Tibial artery (tissue), 4 donors: ENCODE measurements at regions not wholly inside any gene's neighbourhood (a gene's known extent, or its start where the extent isn't known, plus 50 kb on each side); places are given as distances from the start of the nearest gene placed in this dataset.

ENCODE experiments used
- DNase-seq, 2 donors: peaks; one replicate each; pipeline ENCODE4 v3.0.0-alpha.2; 2019
- H3K27ac ChIP-seq, 2 donors: fragments of 200-600 bp; sonication (generic) in 1 of 2; 1 replicate in 1 of 2; 2 replicates in 1 of 2; pipeline ENCODE4 v1.5.1; 2018 to 2019; ENCODE audit warnings: mild to moderate bottlenecking in 1 of 2
- H3K27me3 ChIP-seq, 2 donors: fragments of 200-600 bp; sonication (generic) in 1 of 2; one replicate each; pipeline versions ENCODE4 v1.5.1 to v1.6.0; 2016 to 2019
- H3K36me3 ChIP-seq, 3 donors: fragments of 200-600 bp; sonication (generic) in 2 of 3; one replicate each; pipeline ENCODE4 v1.5.1; 2016 to 2019; ENCODE audit warnings: mild to moderate bottlenecking in 2 of 3
- H3K4me1 ChIP-seq, 4 donors: fragments of 200-600 bp; sonication (generic) in 2 of 4; 1 replicate in 3 of 4; 2 replicates in 1 of 4; pipeline ENCODE4 v1.5.1; 2016 to 2019
- H3K4me3 ChIP-seq, 2 donors: fragments of 200-600 bp; sonication (generic) in 1 of 2; 1 replicate in 1 of 2; 2 replicates in 1 of 2; pipeline ENCODE4 v1.5.1; 2018 to 2019; ENCODE audit warnings: mild to moderate bottlenecking in 2 of 2
- H3K9me3 ChIP-seq, 3 donors: fragments of 200-600 bp; sonication (generic) in 1 of 3; one replicate each; pipeline ENCODE4 v1.5.1; 2016 to 2019
- intact Hi-C: fragments of 100-400 bp; cut with DNase I; formaldehyde crosslinking; loops from one replicate; pipeline ENCODE4 v1.15.0; 2023; ENCODE audit warnings: low total_unique reads
- TF ChIP-seq, protein P1 (sequence below), 2 experiments: fragments of 200-600 bp in 1 of 2; fragments of 450-650 bp in 1 of 2; IDR thresholded peaks; one replicate each; pipeline ENCODE4 v1.5.1; 2017 to 2019; ENCODE audit warnings: antibody characterized with exemption in 2 of 2, mild to moderate bottlenecking in 1 of 2, moderate library complexity in 1 of 2

DNA sequence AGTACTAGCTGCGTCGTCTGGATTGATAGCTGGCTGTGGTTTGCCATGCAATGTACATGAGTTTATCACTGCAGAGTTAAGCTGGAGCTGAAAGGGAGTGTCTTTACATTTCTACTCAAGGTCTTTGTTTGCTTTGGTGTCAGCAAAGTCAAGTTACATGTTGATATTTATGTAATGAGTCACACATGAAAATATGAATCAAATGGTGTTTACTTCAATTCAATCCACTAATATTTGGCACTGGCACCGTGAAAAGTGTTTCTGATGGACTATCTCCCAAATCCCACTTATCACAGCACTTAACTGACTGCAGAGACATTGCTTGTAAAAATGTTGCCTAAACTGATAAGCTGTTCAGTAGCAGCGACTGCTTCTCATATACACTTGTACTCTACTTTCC lies 395.9 kb downstream of the TFEC start:
- intact Hi-C loops: no loop called here
- H3K36me3 ChIP-seq: no peaks in the 10 kb centered on the region
- H3K9me3 ChIP-seq: no peaks in the 10 kb centered on the region
- no peak for DNase-seq
- TF ChIP-seq, protein P1, sequence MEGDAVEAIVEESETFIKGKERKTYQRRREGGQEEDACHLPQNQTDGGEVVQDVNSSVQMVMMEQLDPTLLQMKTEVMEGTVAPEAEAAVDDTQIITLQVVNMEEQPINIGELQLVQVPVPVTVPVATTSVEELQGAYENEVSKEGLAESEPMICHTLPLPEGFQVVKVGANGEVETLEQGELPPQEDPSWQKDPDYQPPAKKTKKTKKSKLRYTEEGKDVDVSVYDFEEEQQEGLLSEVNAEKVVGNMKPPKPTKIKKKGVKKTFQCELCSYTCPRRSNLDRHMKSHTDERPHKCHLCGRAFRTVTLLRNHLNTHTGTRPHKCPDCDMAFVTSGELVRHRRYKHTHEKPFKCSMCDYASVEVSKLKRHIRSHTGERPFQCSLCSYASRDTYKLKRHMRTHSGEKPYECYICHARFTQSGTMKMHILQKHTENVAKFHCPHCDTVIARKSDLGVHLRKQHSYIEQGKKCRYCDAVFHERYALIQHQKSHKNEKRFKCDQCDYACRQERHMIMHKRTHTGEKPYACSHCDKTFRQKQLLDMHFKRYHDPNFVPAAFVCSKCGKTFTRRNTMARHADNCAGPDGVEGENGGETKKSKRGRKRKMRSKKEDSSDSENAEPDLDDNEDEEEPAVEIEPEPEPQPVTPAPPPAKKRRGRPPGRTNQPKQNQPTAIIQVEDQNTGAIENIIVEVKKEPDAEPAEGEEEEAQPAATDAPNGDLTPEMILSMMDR (IDR thresholded peaks at IDR 0.05): no peak
- no peak overlapping the region for H3K27ac ChIP-seq
- H3K4me1 ChIP-seq: peaks cover 0 to 4% (median 0%) of the 10 kb centered on the region in 4 donors
- no peaks in the 10 kb centered on the region for H3K27me3 ChIP-seq
- no peak overlapping the region for H3K4me3 ChIP-seq

DNA sequence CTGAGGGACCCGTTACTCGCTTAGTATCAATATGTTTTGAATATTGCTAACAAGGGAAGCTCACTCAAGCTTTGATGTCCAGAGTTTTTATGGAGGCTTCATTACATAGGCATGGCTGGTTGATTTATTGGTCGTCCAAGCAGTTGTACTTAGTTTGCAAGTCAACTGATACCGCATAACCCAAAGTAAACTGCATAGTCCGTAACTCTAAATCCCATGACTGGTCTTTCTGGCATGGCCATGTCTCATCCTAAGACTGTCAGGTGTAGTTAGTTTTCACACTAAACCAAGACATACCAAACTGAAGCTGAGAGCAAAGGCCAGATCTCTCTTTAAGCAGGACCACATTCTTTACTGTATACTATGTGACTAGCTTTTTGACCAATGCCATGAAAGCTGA lies 397.9 kb downstream of the TFEC start:
- Histone ChIP-seq H3K27ac (no peak overlapping the region), H3K36me3 (no peaks in the 10 kb centered on the region), H3K9me3 (no peaks in the 10 kb centered on the region), H3K27me3 (no peaks in the 10 kb centered on the region), H3K4me1 (peaks cover 0 to 4% (median 0%) of the 10 kb centered on the region in 4 donors), H3K4me3 (no peak overlapping the region)
- intact Hi-C loops: no loop called here
- TF ChIP-seq, protein P1 (IDR thresholded peaks at IDR 0.05): no peak
- DNase-seq: no peak

DNA sequence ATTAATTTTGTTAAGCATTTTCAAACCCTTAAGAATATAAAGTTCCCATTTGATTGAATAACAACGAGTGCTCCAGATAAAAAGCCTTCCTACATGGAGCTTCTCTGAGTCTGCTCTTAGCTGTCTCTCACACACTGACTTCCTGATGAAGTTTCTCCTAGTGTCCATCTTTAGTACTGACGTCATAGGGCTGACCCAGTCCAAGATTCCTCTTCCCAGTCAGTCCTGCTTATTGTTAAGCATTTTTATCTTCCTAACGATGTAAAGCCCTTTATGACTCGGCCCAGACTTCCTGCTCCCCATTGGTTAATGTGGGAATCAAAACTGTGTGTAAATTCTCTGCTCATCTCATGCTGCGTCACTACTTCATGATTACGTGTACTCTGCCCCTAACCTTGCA lies 398.8 kb downstream of the TFEC start:
- no peaks in the 10 kb centered on the region for H3K36me3 ChIP-seq
- no peaks in the 10 kb centered on the region for H3K9me3 ChIP-seq
- DNase-seq: no peak
- intact Hi-C loops: no loop called here
- H3K4me3 ChIP-seq: no peak overlapping the region
- no peaks in the 10 kb centered on the region for H3K27me3 ChIP-seq
- H3K4me1 ChIP-seq: peaks cover 0 to 4% (median 0%) of the 10 kb centered on the region in 4 donors
- TF ChIP-seq, protein P1 (IDR thresholded peaks at IDR 0.05): no peak
- H3K27ac ChIP-seq: no peak overlapping the region

DNA sequence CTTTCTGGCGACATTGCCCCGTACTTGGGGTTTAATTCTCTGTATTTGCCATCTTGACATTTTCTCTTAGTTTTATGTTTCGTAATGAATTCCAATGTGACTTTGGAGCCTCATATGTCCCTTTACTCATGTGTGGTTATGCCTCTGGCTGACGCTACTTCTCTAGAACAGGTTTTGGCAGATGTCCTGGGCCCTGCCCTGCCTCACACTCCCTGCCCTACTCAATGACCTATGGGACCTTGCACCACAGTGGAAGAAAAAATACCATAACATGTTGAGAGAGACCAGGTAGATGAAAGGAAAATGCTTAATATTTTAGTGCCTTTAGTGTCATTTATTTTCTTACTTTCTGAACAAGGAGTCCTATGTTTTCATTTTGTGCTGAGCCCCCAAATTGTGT lies 400.5 kb downstream of the TFEC start:
- no peak overlapping the region for H3K27ac ChIP-seq
- TF ChIP-seq, protein P1 (IDR thresholded peaks at IDR 0.05): no peak

DNA sequence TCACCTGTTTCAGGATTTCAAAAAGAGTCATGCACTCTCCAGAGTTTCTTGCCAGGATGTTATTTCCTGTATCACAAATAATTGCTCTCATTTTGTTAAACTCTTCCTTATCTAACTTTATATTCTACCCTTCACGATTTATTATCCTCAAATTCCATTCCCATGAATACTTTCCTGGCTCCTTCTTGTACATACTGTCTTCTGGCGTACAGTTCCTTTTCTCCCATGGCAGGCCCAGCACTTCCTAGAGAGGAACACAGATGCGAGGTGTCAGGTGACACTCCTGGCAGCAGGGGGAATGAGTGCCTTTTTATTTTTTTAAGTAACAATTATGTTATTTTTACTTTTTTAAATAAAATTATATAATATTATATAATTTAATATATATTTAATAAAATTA lies 411.9 kb downstream of the TFEC start:
- Histone ChIP-seq H3K27ac (no peak overlapping the region), H3K9me3 (no peaks in the 10 kb centered on the region), H3K4me3 (no peak overlapping the region), H3K4me1 (no peaks in the 10 kb centered on the region), H3K36me3 (no peaks in the 10 kb centered on the region), H3K27me3 (no peaks in the 10 kb centered on the region)
- intact Hi-C loops: no loop called here
- no peak for DNase-seq
- TF ChIP-seq, protein P1 (IDR thresholded peaks at IDR 0.05): no peak

More for the DNA sequence above, 400.5 kb downstream of the TFEC start:
- Histone ChIP-seq H3K9me3 (no peaks in the 10 kb centered on the region), H3K4me3 (no peak overlapping the region), H3K4me1 (no peaks in the 10 kb centered on the region), H3K27me3 (no peaks in the 10 kb centered on the region), H3K36me3 (no peaks in the 10 kb centered on the region)
- no peak for DNase-seq
- intact Hi-C loops: no loop called here

DNA sequence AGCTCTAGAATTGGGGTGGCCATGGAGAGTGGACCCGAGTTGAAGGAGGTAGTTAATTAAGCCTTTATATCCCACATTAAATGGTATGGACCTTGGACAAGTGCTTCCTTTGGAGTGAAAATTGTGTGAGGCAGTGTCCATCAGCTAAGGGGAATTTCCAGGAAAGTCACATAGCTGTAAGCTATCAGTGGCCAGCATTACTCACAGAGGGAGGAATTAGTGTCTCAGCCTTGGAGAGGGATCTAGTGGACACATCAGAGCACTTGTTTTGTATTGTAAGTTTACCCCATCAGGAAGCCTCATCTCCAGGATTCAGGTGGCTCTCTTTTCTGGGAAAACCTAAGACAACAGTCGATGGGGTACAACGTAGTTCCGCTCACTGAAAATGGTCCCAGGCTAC lies 416.7 kb downstream of the TFEC start:
- Histone ChIP-seq H3K27me3 (no peaks in the 10 kb centered on the region), H3K4me1 (no peaks in the 10 kb centered on the region), H3K4me3 (no peak overlapping the region), H3K9me3 (no peaks in the 10 kb centered on the region), H3K36me3 (no peaks in the 10 kb centered on the region), H3K27ac (no peak overlapping the region)
- TF ChIP-seq, protein P1 (IDR thresholded peaks at IDR 0.05): no peak
- DNase-seq: no peak
- intact Hi-C loops: no loop called here
